ENCODE measurements at regions not wholly inside any gene's neighbourhood (a gene's known extent, or its start where the extent isn't known, plus 50 kb on each side); places are given as distances from the start of the nearest gene placed in this dataset.

DNA sequence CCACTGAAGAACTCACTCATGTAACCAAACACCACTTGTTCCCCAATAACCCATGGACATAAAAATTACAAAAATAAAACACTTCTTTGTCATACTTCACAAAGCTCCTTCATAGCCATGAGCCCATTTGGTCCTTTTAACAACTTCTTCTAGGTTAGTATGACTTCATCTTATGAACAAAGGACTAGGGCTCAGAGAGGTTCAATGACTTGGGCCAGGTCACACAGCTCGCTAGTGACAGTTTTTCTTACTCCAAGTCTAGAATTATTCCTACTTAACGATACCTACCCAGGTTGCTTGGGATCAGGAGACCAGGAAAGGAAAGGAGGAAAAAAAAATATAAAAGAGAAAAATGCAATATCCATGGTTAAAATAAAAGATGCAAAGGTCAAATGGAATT is 353.4 kb downstream of the SOX9 start:
- H3K79me2 ChIP-seq: peaks cover 77% of the 10 kb centered on the region
- H3K9me2 ChIP-seq (replicated peaks; ENCODE audit: insufficient read depth): no peaks in the 10 kb centered on the region
- H3K4me2 ChIP-seq: no peak overlapping the region
- H3K4me3 ChIP-seq: no peak overlapping the region
- H3K4me1 ChIP-seq (ENCODE audit: insufficient read depth): peaks cover 31% of the 10 kb centered on the region
- H3K27me3 ChIP-seq: no peaks in the 10 kb centered on the region
- H3K9me3 ChIP-seq (ENCODE audit: low read depth): no peaks in the 10 kb centered on the region
- TF ChIP-seq EZH2phosphoT487 (IDR thresholded peaks at IDR 0.05; ENCODE audit: low read depth, severe bottlenecking, unreplicated experiment) (no peak), EZH2 (IDR thresholded peaks at IDR 0.05; ENCODE audit: borderline replicate concordance) (no peak)
- TF ChIP-seq, protein P1, sequence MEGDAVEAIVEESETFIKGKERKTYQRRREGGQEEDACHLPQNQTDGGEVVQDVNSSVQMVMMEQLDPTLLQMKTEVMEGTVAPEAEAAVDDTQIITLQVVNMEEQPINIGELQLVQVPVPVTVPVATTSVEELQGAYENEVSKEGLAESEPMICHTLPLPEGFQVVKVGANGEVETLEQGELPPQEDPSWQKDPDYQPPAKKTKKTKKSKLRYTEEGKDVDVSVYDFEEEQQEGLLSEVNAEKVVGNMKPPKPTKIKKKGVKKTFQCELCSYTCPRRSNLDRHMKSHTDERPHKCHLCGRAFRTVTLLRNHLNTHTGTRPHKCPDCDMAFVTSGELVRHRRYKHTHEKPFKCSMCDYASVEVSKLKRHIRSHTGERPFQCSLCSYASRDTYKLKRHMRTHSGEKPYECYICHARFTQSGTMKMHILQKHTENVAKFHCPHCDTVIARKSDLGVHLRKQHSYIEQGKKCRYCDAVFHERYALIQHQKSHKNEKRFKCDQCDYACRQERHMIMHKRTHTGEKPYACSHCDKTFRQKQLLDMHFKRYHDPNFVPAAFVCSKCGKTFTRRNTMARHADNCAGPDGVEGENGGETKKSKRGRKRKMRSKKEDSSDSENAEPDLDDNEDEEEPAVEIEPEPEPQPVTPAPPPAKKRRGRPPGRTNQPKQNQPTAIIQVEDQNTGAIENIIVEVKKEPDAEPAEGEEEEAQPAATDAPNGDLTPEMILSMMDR (IDR thresholded peaks at IDR 0.05; ENCODE audit: poor library complexity): no peak
- WGBS (ENCODE audit: low lambda C conversion rate, missing lambda C conversion rate): 96% methylated on average over 2 of the region's 2 CpGs
- H4K20me1 ChIP-seq (ENCODE audit: insufficient read depth, poor library complexity, severe bottlenecking): no peaks in the 10 kb centered on the region
- DNase-seq (ENCODE audit: low spot score): no peak
- H2AFZ ChIP-seq: no peak overlapping the region
- H3K36me3 ChIP-seq (replicated peaks; ENCODE audit: insufficient read depth, low read depth): no peaks in the 10 kb centered on the region
- H3K27ac ChIP-seq: peak overlapping the region; percentile 79

DNA sequence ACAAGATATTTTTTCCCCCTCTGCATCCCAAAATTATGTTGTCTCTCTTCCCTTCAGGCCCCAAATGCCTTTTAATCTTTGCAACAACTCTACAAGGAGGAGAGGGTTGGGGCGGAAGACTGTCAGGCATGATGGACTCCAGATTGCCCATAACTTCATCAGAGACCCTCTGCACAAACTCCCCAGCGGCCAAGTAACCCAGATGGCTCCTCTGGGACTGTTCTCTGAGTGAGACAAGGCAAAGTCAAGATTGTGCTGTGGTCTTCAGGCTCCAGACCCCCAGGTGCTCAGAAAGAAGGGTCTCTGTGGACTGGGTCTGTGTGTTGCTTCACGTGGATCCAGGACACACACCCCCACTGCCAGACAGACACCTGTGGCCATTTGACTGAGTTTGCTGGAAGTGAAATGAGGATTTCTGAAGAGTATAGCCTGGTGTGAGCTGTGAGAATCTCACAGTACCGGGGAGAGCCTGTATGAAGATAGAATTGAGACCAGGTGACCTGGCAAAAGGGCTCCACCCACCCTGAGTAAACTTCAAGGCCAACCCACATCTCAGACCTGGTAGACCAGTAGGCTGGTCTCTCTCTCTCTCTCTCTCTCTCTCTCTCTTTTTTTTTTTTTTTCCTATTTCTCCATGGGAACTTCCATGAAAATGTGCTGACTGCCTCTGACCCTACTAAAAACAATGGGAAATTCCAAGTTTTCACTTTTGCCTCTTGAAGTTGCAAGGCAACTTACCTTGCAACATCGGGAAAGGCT is 354.1 kb downstream of the SOX9 start:
- no peaks in the 10 kb centered on the region for H3K36me3 ChIP-seq (replicated peaks; ENCODE audit: insufficient read depth, low read depth)
- H3K4me1 ChIP-seq (ENCODE audit: insufficient read depth): peaks cover 24% of the 10 kb centered on the region
- 61% methylated on average over 5 of the region's 5 CpGs for WGBS (ENCODE audit: low lambda C conversion rate, missing lambda C conversion rate)
- H3K4me2 ChIP-seq: no peak overlapping the region
- H3K27me3 ChIP-seq: no peaks in the 10 kb centered on the region
- H3K9me2 ChIP-seq (replicated peaks; ENCODE audit: insufficient read depth): no peaks in the 10 kb centered on the region
- DNase-seq (ENCODE audit: low spot score): peak; percentile 62
- no peak overlapping the region for H2AFZ ChIP-seq
- no peaks in the 10 kb centered on the region for H3K9me3 ChIP-seq (ENCODE audit: low read depth)
- H3K27ac ChIP-seq: peak overlapping the region; percentile 79
- no peaks in the 10 kb centered on the region for H4K20me1 ChIP-seq (ENCODE audit: insufficient read depth, poor library complexity, severe bottlenecking)
- TF ChIP-seq, protein P1 (IDR thresholded peaks at IDR 0.05; ENCODE audit: poor library complexity): no peak
- TF ChIP-seq EZH2phosphoT487 (IDR thresholded peaks at IDR 0.05; ENCODE audit: low read depth, severe bottlenecking, unreplicated experiment) (no peak), EZH2 (IDR thresholded peaks at IDR 0.05; ENCODE audit: borderline replicate concordance) (no peak)
- H3K79me2 ChIP-seq: peaks cover 78% of the 10 kb centered on the region
- H3K4me3 ChIP-seq: no peak overlapping the region

DNA sequence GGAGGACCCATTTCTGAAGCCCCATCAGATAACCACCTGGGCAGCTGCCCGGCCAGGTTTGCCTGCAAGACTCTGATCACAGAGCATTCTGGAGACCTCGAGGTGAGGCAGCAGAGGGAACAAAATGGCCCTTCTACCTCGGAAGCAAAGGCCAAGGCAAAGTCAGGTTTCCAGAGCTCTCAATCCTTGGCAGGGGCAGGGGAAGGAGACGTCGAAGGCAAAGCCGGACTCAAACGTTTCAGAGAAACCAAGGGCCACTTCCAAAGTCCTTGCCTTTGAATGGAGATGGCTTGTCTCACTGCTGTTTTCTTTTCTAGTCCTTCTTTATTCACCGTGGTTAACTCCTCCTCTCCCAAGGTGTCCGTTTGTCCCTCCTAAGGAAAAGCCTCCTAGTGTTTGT is 355.3 kb downstream of the SOX9 start:
- peaks cover 78% of the 10 kb centered on the region for H3K79me2 ChIP-seq
- peaks cover 21% of the 10 kb centered on the region for H3K4me1 ChIP-seq (ENCODE audit: insufficient read depth)
- 46% methylated on average over 9 of the region's 9 CpGs for whole genome bisulfite sequencing (ENCODE audit: low lambda C conversion rate, missing lambda C conversion rate)
- H3K27me3 ChIP-seq: no peaks in the 10 kb centered on the region
- H3K9me2 ChIP-seq (replicated peaks; ENCODE audit: insufficient read depth): no peaks in the 10 kb centered on the region
- peak overlapping the region; percentile 54 for H3K4me2 ChIP-seq
- no peak overlapping the region for H2AFZ ChIP-seq
- DNase-seq (ENCODE audit: low spot score): no peak
- peak overlapping the region; percentile 63 for H3K27ac ChIP-seq
- no peaks in the 10 kb centered on the region for H4K20me1 ChIP-seq (ENCODE audit: insufficient read depth, poor library complexity, severe bottlenecking)
- H3K36me3 ChIP-seq (replicated peaks; ENCODE audit: insufficient read depth, low read depth): no peaks in the 10 kb centered on the region
- H3K4me3 ChIP-seq: no peak overlapping the region
- TF ChIP-seq EZH2 (IDR thresholded peaks at IDR 0.05; ENCODE audit: borderline replicate concordance) (no peak), EZH2phosphoT487 (IDR thresholded peaks at IDR 0.05; ENCODE audit: low read depth, severe bottlenecking, unreplicated experiment) (no peak)
- TF ChIP-seq, protein P1 (IDR thresholded peaks at IDR 0.05; ENCODE audit: poor library complexity): no peak
- no peaks in the 10 kb centered on the region for H3K9me3 ChIP-seq (ENCODE audit: low read depth)
